ENCODE measurements at regions not wholly inside any gene's neighbourhood (a gene's known extent, or its start where the extent isn't known, plus 50 kb on each side); places are given as distances from the start of the nearest gene placed in this dataset.

DNA sequence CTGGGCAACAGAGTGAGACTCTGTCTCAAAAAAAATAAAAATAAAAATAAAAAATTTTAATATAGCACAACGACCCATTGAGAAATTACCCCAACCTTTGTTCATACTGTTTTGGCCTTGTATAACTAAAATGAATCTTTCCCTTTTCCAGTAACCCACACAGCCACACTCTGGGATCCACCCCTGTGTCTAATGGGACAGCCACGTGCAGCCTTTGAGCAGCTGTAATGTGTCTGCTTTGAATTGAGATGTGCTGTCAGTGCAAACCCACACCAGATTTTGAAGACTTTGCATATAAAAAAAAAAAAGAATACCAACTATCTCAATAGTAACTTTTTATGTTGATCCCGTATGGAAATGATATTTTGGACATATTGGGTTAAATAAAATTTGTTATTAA lies 112.7 kb upstream of the UBL3 start:
- CTCF ChIA-PET, result no interaction called here
- H4K20me1 ChIP-seq (ENCODE audit: insufficient read depth), result no peaks in the 10 kb centered on the region
- H3F3A ChIP-seq (ENCODE audit: insufficient read depth, low read depth), result no peaks in the 10 kb centered on the region
- no peaks in the 10 kb centered on the region for H3K36me3 ChIP-seq (ENCODE audit: low read depth)
- H3K79me2 ChIP-seq (ENCODE audit: low read depth), result no peaks in the 10 kb centered on the region
- POLR2A ChIA-PET (ENCODE audit: unreplicated experiment), result interaction anchor here (0.6 kb wide), 1 partner anchor 109 kb away, joined by 5 read pairs; no protein-coding TSS in a partner anchor
- peaks cover 9% of the 10 kb centered on the region; the same call in 1 of the 2 replicates for H3K9me3 ChIP-seq (ENCODE audit: insufficient read depth, low read depth)
- H3K4me2 ChIP-seq, result no peak overlapping the region
- H3K9me2 ChIP-seq (ENCODE audit: insufficient read depth), result no peaks in the 10 kb centered on the region
- no peaks in the 10 kb centered on the region for H3K4me1 ChIP-seq (replicated peaks; ENCODE audit: insufficient read depth)
- no peak overlapping the region for H2AFZ ChIP-seq
- TF ChIP-seq, protein P1, sequence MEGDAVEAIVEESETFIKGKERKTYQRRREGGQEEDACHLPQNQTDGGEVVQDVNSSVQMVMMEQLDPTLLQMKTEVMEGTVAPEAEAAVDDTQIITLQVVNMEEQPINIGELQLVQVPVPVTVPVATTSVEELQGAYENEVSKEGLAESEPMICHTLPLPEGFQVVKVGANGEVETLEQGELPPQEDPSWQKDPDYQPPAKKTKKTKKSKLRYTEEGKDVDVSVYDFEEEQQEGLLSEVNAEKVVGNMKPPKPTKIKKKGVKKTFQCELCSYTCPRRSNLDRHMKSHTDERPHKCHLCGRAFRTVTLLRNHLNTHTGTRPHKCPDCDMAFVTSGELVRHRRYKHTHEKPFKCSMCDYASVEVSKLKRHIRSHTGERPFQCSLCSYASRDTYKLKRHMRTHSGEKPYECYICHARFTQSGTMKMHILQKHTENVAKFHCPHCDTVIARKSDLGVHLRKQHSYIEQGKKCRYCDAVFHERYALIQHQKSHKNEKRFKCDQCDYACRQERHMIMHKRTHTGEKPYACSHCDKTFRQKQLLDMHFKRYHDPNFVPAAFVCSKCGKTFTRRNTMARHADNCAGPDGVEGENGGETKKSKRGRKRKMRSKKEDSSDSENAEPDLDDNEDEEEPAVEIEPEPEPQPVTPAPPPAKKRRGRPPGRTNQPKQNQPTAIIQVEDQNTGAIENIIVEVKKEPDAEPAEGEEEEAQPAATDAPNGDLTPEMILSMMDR (conservative IDR thresholded peaks at IDR 0.05), result no peak
- intact Hi-C loops (cut with micrococcal nuclease; ENCODE audit: unreplicated experiment), result no loop called here
- no peak overlapping the region for H3K27ac ChIP-seq
- DNase-seq, result no peak
- no peaks in the 10 kb centered on the region for H3K27me3 ChIP-seq (ENCODE audit: insufficient read depth, low read depth)
- no peak overlapping the region for H3K4me3 ChIP-seq
- no TSS peak for BruUV-seq (replicated peaks)

DNA sequence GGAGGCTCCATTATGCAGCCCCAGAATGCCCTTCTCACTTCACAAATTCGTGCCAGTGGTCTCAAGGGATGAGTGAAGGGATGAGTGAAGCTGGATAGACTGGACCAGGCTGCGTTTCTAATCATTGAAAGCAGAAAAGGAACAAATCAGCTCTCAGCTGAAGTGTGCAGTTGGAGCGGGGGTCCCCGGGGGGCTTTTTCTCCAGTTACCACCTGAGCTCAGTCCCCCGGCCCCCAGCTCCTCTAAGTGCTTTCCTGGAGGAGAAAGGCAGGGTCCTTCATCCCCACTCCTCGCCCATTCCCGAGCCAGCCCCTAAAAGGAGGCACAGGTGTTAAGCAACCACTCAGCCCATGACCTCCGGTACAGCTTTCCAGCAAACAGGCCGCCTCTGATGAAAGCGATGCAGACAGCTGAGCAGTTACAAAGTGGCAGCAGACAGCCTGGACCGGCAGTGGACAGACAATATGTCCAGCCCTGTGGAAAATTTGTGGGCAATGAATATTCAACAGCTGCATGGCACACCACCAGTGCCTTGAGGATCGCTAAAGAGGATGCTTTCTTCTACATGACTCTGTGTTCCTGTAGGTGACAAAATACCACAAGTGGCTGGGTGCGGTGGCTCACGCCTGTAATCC lies 110.7 kb upstream of the UBL3 start:
- Histone ChIP-seq H3K4me3 (no peak overlapping the region), H3K27ac (no peak overlapping the region), H3K27me3 (ENCODE audit: insufficient read depth, low read depth) (peaks cover 2% of the 10 kb centered on the region; the same call in 1 of the 2 replicates), H4K20me1 (ENCODE audit: insufficient read depth) (no peaks in the 10 kb centered on the region), H3K36me3 (ENCODE audit: low read depth) (no peaks in the 10 kb centered on the region), H3K4me2 (no peak overlapping the region), H3K9me3 (ENCODE audit: insufficient read depth, low read depth) (peaks cover 4% of the 10 kb centered on the region; the same call in 1 of the 2 replicates), H3F3A (ENCODE audit: insufficient read depth, low read depth) (no peaks in the 10 kb centered on the region), H2AFZ (no peak overlapping the region), H3K9me2 (ENCODE audit: insufficient read depth) (no peaks in the 10 kb centered on the region), H3K4me1 (replicated peaks; ENCODE audit: insufficient read depth) (no peaks in the 10 kb centered on the region), H3K79me2 (ENCODE audit: low read depth) (no peaks in the 10 kb centered on the region)
- TF ChIP-seq, protein P1 (conservative IDR thresholded peaks at IDR 0.05), result no peak
- DNase-seq, result no peak
- no TSS peak for BruUV-seq (replicated peaks)
- ChIA-PET CTCF (interaction anchor here (0.6 kb wide), 1 partner anchor 991 kb away, joined by 6 read pairs; no protein-coding TSS in a partner anchor), POLR2A (ENCODE audit: unreplicated experiment) (no interaction called here)
- intact Hi-C loops (cut with micrococcal nuclease; ENCODE audit: unreplicated experiment), result no loop called here

DNA sequence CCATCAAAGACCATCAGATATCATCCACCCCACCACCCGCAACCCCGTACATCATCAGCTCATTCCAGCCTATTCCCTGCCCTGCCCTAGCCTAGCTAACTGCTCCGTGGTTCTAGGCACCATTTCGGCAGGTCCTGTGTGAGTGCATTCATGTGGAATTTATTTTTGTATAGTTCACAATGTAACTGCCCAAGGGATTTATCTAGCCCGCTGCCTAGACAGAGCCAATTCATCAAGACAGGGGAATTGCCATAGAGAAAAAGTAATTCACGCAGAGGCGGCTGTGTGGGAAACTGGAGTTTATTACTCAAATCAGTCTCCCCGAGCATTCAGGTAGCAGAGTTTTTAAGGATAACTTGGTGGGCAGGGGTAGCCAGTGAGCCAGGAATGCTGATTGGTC lies 109.2 kb upstream of the UBL3 start:
- TF ChIP-seq, protein P1 (conservative IDR thresholded peaks at IDR 0.05), result no peak
- no peak for TF ChIP-seq EZH2 (IDR thresholded peaks at IDR 0.05; ENCODE audit: low read depth)
- H3K36me3 ChIP-seq (ENCODE audit: low read depth), result no peaks in the 10 kb centered on the region
- DNase-seq, result peak in 1 of 2 experiments; percentile 11
- peaks cover 2% of the 10 kb centered on the region; the same call in 1 of the 2 replicates for H3K27me3 ChIP-seq (ENCODE audit: insufficient read depth, low read depth)
- no peak overlapping the region for H2AFZ ChIP-seq
- no peaks in the 10 kb centered on the region for H3K79me2 ChIP-seq (ENCODE audit: low read depth)
- no peak overlapping the region for H3K4me2 ChIP-seq
- no peaks in the 10 kb centered on the region for H3K4me1 ChIP-seq (replicated peaks; ENCODE audit: insufficient read depth)
- no peak overlapping the region for H3K27ac ChIP-seq
- ChIA-PET CTCF (no interaction called here), POLR2A (ENCODE audit: unreplicated experiment) (no interaction called here)
- intact Hi-C loops (cut with micrococcal nuclease; ENCODE audit: unreplicated experiment), result no loop called here
- H3K4me3 ChIP-seq, result no peak overlapping the region
- no peaks in the 10 kb centered on the region for H4K20me1 ChIP-seq (ENCODE audit: insufficient read depth)
- H3F3A ChIP-seq (ENCODE audit: insufficient read depth, low read depth), result no peaks in the 10 kb centered on the region
- no peaks in the 10 kb centered on the region for H3K9me2 ChIP-seq (ENCODE audit: insufficient read depth)
- no peaks in the 10 kb centered on the region for H3K9me3 ChIP-seq (ENCODE audit: insufficient read depth, low read depth)
- no TSS peak for BruUV-seq (replicated peaks)

Data from PC-9 (cell line).